Upper lobe of left lung (tissue), 4 donors: ENCODE measurements at regions not wholly inside any gene's neighbourhood (a gene's known extent, or its start where the extent isn't known, plus 50 kb on each side); places are given as distances from the start of the nearest gene placed in this dataset.

Experiments used
- CTCF ChIP-seq, 6 experiments: fragments of 450-650 bp in 4 of 6; fragments of 200-600 bp in 2 of 6; sonication (generic) in 2 of 6; IDR thresholded peaks; one replicate each; pipeline ENCODE4 v1.5.1; 2016 to 2019; ENCODE audit warnings: antibody characterized with exemption in 6 of 6
- POLR2A ChIP-seq, 4 donors: fragments of 450-650 bp; IDR thresholded peaks; one replicate each; pipeline ENCODE4 v1.5.1; 2016 to 2017; ENCODE audit warnings: antibody characterized with exemption in 4 of 4, mild to moderate bottlenecking in 2 of 4

GRCh38 chr13:61149331-61149730 lies 266.3 kb downstream of the PCDH20 start:
- TF ChIP-seq CTCF (IDR thresholded peaks at IDR 0.05) (no peak), POLR2A (IDR thresholded peaks at IDR 0.05) (no peak)
